ENCODE measurements at regions not wholly inside any gene's neighbourhood (a gene's known extent, or its start where the extent isn't known, plus 50 kb on each side); places are given as distances from the start of the nearest gene placed in this dataset.
"Not testable (repeated sequence)": the region's sequence is repeated elsewhere in the genome, so short reads cannot be mapped to it uniquely, and the experiment has no call there.

GRCh38 chr2:109716596-109716995, 77.5 kb upstream of the RGPD5 start:
- not testable (repeated sequence) for TF ChIP-seq CTCF, POLR2A (IDR thresholded peaks at IDR 0.05)

Measured in lower leg skin (tissue), 3 donors.